Smooth muscle cell (in vitro differentiated cells): ENCODE measurements at regions not wholly inside any gene's neighbourhood (a gene's known extent, or its start where the extent isn't known, plus 50 kb on each side); places are given as distances from the start of the nearest gene placed in this dataset.

Experiments
- DNase-seq: peaks from one replicate; lab custom pipeline; 2025; ENCODE audit not compliant: unreplicated experiment; lab: John Stamatoyannopoulos, UW
- H2AFZ ChIP-seq: fragments of 200-600 bp; sonication (generic); 2 replicates; pipeline ENCODE4 v1.6.0; 2016; ENCODE audit warnings: antibody characterized with exemption, low read depth, mild to moderate bottlenecking
- H3F3A ChIP-seq: fragments of 200-600 bp; sonication (generic); 2 replicates; pipeline ENCODE4 v1.6.0; 2017; ENCODE audit warnings: antibody characterized with exemption, low read depth
- H3K27ac ChIP-seq: fragments of 200-600 bp; sonication (generic); 2 replicates; pipeline ENCODE4 v1.5.1; 2016; ENCODE audit warnings: low read depth, mild to moderate bottlenecking
- H3K27me3 ChIP-seq: fragments of 200-600 bp; sonication (generic); 2 replicates; pipeline ENCODE4 v1.6.1; 2016; ENCODE audit warnings: low read depth, mild to moderate bottlenecking
- H3K36me3 ChIP-seq: fragments of 200-600 bp; sonication (generic); 2 replicates; pipeline ENCODE4 v1.5.1; 2016; ENCODE audit warnings: low read depth
- H3K4me1 ChIP-seq: fragments of 200-600 bp; sonication (generic); 2 replicates; pipeline ENCODE4 v1.5.1; 2016; ENCODE audit warnings: low read depth
- H3K4me2 ChIP-seq: fragments of 200-600 bp; sonication (generic); 2 replicates; pipeline ENCODE4 v1.6.0; 2016; ENCODE audit warnings: mild to moderate bottlenecking
- H3K4me3 ChIP-seq: fragments of 200-600 bp; sonication (generic); 2 replicates; pipeline ENCODE4 v1.5.1; 2016; ENCODE audit warnings: mild to moderate bottlenecking
- H3K79me2 ChIP-seq: fragments of 200-600 bp; sonication (generic); 2 replicates; pipeline ENCODE4 v1.6.0; 2016; ENCODE audit warnings: low read depth, mild to moderate bottlenecking
- H3K9ac ChIP-seq: fragments of 200-600 bp; sonication (generic); 2 replicates; pipeline ENCODE4 v1.6.0; 2016; ENCODE audit warnings: low read depth
- H3K9me3 ChIP-seq: fragments of 200-600 bp; sonication (generic); replicated peaks from 2 replicates; pipeline ENCODE4 v1.5.1; 2016; ENCODE audit warnings: low read depth
- H4K20me1 ChIP-seq: fragments of 200-600 bp; sonication (generic); 2 replicates; pipeline ENCODE4 v1.6.0; 2016; ENCODE audit warnings: low read depth
- CTCF ChIP-seq: fragments of 200-600 bp; sonication (generic); IDR thresholded peaks from 2 replicates; pipeline ENCODE4 v1.5.1; 2017; ENCODE audit warnings: borderline replicate concordance, mild to moderate bottlenecking, antibody characterized with exemption; ENCODE audit not compliant: insufficient read depth, poor library complexity, severe bottlenecking
- WGBS: methylation state at CpG from one replicate; pipeline ENCODE4 v1.1.7; 2016; ENCODE audit warnings: low lambda C conversion rate; 5-methylcytosine and 5-hydroxymethylcytosine counted together

DNA sequence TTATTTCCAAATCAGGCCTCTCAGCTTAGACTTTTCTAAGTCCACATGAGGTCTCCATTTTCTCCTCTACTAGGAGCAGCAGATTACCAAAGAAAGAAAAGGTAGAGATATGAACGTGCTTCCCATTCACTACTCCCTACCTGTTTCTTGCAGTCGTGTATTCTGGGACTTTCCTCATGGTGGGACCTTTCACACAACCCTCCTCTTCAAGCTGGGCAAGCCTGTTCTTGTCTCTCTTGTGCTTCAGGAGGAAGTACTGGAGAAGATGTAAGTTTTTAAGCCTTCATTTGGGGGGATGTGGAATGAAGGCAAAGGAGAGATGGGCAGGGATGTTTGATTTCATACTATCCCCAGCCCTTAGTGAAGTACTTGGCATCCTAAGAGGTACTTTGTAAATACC, 128.8 kb upstream of the SESN3 start:
- H4K20me1 ChIP-seq: no peaks in the 10 kb centered on the region
- H3F3A ChIP-seq: peaks cover 25% of the 10 kb centered on the region
- no peaks in the 10 kb centered on the region for H3K27me3 ChIP-seq
- no peak for DNase-seq
- no peak for TF ChIP-seq CTCF
- H3K4me1 ChIP-seq: peaks cover 46% of the 10 kb centered on the region
- no peaks in the 10 kb centered on the region for H3K9me3 ChIP-seq
- no peaks in the 10 kb centered on the region for H3K36me3 ChIP-seq
- H2AFZ ChIP-seq: no peak overlapping the region
- peak overlapping the region; percentile 20 for H3K4me2 ChIP-seq
- no peak overlapping the region for H3K4me3 ChIP-seq
- H3K27ac ChIP-seq: peak overlapping the region; percentile 83
- no peaks in the 10 kb centered on the region for H3K79me2 ChIP-seq
- WGBS: 68% methylated on average over 2 of the region's 2 CpGs
- H3K9ac ChIP-seq: no peak overlapping the region

DNA sequence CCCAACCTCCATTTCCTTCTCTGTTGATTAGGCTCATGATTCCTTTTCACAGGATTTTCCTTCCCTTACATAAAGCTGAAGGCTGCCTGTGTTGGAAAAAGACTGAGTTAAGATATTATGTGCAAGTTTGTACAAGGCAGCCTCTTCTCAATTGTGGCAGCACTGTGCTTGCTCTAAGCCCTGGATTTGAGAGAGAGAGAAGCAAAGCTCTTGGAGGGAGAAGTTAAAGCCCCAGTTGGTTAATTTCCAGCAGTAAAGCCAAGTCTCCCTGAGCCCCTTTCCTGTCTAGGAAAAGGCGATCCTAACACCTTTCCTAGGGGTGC, 128.3 kb upstream of the SESN3 start:
- Histone ChIP-seq H3K27ac (peak overlapping the region; percentile 83), H3K27me3 (no peaks in the 10 kb centered on the region), H3K4me1 (peaks cover 41% of the 10 kb centered on the region), H4K20me1 (no peaks in the 10 kb centered on the region), H2AFZ (no peak overlapping the region), H3K9me3 (no peaks in the 10 kb centered on the region), H3K4me3 (no peak overlapping the region), H3K4me2 (peak overlapping the region; percentile 20), H3F3A (peaks cover 25% of the 10 kb centered on the region), H3K79me2 (no peaks in the 10 kb centered on the region), H3K9ac (no peak overlapping the region), H3K36me3 (no peaks in the 10 kb centered on the region)
- TF ChIP-seq CTCF: no peak
- WGBS: 87% methylated on average over 1 of the region's 1 CpG
- no peak for DNase-seq

GRCh38 chr11:95358511-95359340, 127.7 kb upstream of the SESN3 start:
- TF ChIP-seq CTCF: no peak
- Histone ChIP-seq H3F3A (peaks cover 21% of the 10 kb centered on the region), H2AFZ (peak overlapping the region; percentile 18), H3K27me3 (no peaks in the 10 kb centered on the region), H3K9ac (no peak overlapping the region), H3K9me3 (no peaks in the 10 kb centered on the region), H3K4me2 (peak overlapping the region; percentile 20), H4K20me1 (no peaks in the 10 kb centered on the region), H3K36me3 (no peaks in the 10 kb centered on the region), H3K27ac (peak overlapping the region; percentile 83), H3K4me1 (peaks cover 36% of the 10 kb centered on the region), H3K4me3 (no peak overlapping the region), H3K79me2 (no peaks in the 10 kb centered on the region)
- DNase-seq: no peak
- 64% methylated on average over 5 of the region's 5 CpGs for WGBS

DNA sequence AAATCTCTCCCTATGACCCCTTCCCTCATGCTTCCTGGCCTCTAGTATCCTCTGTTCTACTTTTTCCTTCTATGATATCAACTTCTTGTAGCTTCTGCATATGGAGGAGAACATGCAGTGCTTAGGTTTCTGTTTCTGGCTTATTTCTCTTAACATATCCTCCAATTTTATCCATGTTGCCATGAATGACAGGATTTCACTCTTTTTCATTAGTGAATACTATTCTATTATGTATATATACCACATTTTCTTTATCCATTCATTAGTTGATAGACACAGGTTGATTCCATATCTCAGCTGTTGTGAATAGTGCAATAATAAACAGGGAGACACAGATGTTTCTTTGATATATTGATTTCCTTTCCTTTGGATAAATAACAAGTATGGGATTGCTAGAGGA, 123.3 kb upstream of the SESN3 start:
- H3K4me2 ChIP-seq: no peak overlapping the region
- no peaks in the 10 kb centered on the region for H3K27me3 ChIP-seq
- H3K27ac ChIP-seq: no peak overlapping the region
- H3K4me3 ChIP-seq: no peak overlapping the region
- peaks cover 2% of the 10 kb centered on the region for H3K9me3 ChIP-seq
- H3F3A ChIP-seq: peaks cover 8% of the 10 kb centered on the region
- H3K9ac ChIP-seq: no peak overlapping the region
- H3K4me1 ChIP-seq: peaks cover 5% of the 10 kb centered on the region
- no peak for DNase-seq
- no peaks in the 10 kb centered on the region for H4K20me1 ChIP-seq
- H3K36me3 ChIP-seq: no peaks in the 10 kb centered on the region
- no peak overlapping the region for H2AFZ ChIP-seq
- no peak for TF ChIP-seq CTCF
- H3K79me2 ChIP-seq: no peaks in the 10 kb centered on the region
